Gastrocnemius medialis (tissue), 4 donors: ENCODE measurements at regions not wholly inside any gene's neighbourhood (a gene's known extent, or its start where the extent isn't known, plus 50 kb on each side); places are given as distances from the start of the nearest gene placed in this dataset.

Experiments
- ATAC-seq, 2 donors: fragments of 150-250 bp; one replicate each; pipeline ENCODE4 v1.9.1; 2016
- DNase-seq, 2 donors: peaks; one replicate each; pipeline ENCODE4 v3.0.0-alpha.2; 2019
- H3K27ac ChIP-seq, 4 donors: fragments of 200-600 bp; sonication (generic); 1 replicate in 1 of 4; 2 replicates in 3 of 4; pipeline ENCODE4 v1.5.1; 2016 to 2018; ENCODE audit warnings: mild to moderate bottlenecking in 2 of 4, moderate library complexity in 1 of 4
- H3K27me3 ChIP-seq, 3 donors: fragments of 200-600 bp; sonication (generic) in 2 of 3; 1 replicate in 1 of 3; 2 replicates in 2 of 3; pipeline versions ENCODE4 v1.5.1 to v1.6.0; 2016 to 2019; ENCODE audit warnings: mild to moderate bottlenecking in 1 of 3, moderate library complexity in 1 of 3
- H3K36me3 ChIP-seq, 2 donors: fragments of 200-600 bp; sonication (generic) in 1 of 2; one replicate each; pipeline ENCODE4 v1.5.1; 2017 to 2018
- H3K4me1 ChIP-seq, 2 donors: fragments of 200-600 bp; sonication (generic) in 1 of 2; one replicate each; pipeline ENCODE4 v1.5.1; 2016 to 2017; ENCODE audit warnings: mild to moderate bottlenecking in 2 of 2
- H3K4me3 ChIP-seq, 4 donors: fragments of 200-600 bp; sonication (generic) in 3 of 4; 1 replicate in 1 of 4; 2 replicates in 3 of 4; pipeline ENCODE4 v1.5.1; 2016 to 2019; ENCODE audit warnings: mild to moderate bottlenecking in 2 of 4
- H3K9me3 ChIP-seq, 3 donors: fragments of 200-600 bp; sonication (generic) in 2 of 3; 1 replicate in 1 of 3; 2 replicates in 2 of 3; pipeline ENCODE4 v1.5.1; 2016 to 2019
- POLR2A ChIP-seq, 2 donors: fragments of 450-650 bp; IDR thresholded peaks; one replicate each; pipeline ENCODE4 v1.6.1; 2017; ENCODE audit warnings: antibody characterized with exemption in 2 of 2, mild to moderate bottlenecking in 2 of 2, moderate library complexity in 2 of 2
- in situ Hi-C, 4 donors: fragments of 200-750 bp; cut with MboI; loops; one replicate each; pipeline versions ENCODE4 v1.15.0 to v1.8.0; 2017; ENCODE audit warnings: low sequenced_read_pairs in 4 of 4
- intact Hi-C: fragments of 100-400 bp; cut with DNase I; formaldehyde crosslinking; loops from one replicate; pipeline ENCODE4 v1.15.1; 2023; ENCODE audit warnings: low total_unique reads
- TF ChIP-seq, protein P1 (sequence below), 5 experiments: fragments of 450-650 bp in 3 of 5; fragments of 200-600 bp in 2 of 5; sonication (generic) in 2 of 5; IDR thresholded peaks in 4 of 5; conservative IDR thresholded peaks in 1 of 5; 1 replicate in 4 of 5; 2 replicates in 1 of 5; pipeline ENCODE4 v1.5.1; 2016 to 2019; ENCODE audit warnings: antibody characterized with exemption in 5 of 5, mild to moderate bottlenecking in 3 of 5, moderate library complexity in 3 of 5

DNA sequence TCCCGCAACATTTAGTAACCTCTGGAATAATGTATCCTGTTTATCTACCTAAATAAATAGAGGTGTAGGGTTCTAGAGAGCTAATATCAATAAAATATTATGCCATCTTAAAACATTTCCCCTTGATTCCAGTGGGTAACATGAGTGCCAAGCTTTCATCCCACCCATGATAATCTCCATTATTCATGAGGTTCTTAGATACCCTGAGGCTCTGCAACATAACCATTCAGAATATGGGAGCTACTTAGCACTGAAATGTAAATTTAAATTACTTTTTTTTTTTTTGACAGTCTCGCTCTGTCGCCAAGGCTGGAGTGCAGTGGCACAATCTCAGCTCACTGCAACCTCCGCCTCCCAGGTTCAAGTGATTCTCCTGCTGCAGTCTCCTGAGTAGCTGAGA is 832.7 kb downstream of the BRINP3 start:
- H3K9me3 ChIP-seq: no peaks in the 10 kb centered on the region
- H3K36me3 ChIP-seq: no peaks in the 10 kb centered on the region
- H3K4me1 ChIP-seq: no peaks in the 10 kb centered on the region
- H3K4me3 ChIP-seq: no peak overlapping the region
- ATAC-seq (no peak), DNase-seq (no peak)
- no peaks in the 10 kb centered on the region for H3K27me3 ChIP-seq
- H3K27ac ChIP-seq: no peak overlapping the region
- intact Hi-C loops (no loop called here), in situ Hi-C loops (no loop called here)
- TF ChIP-seq, protein P1, sequence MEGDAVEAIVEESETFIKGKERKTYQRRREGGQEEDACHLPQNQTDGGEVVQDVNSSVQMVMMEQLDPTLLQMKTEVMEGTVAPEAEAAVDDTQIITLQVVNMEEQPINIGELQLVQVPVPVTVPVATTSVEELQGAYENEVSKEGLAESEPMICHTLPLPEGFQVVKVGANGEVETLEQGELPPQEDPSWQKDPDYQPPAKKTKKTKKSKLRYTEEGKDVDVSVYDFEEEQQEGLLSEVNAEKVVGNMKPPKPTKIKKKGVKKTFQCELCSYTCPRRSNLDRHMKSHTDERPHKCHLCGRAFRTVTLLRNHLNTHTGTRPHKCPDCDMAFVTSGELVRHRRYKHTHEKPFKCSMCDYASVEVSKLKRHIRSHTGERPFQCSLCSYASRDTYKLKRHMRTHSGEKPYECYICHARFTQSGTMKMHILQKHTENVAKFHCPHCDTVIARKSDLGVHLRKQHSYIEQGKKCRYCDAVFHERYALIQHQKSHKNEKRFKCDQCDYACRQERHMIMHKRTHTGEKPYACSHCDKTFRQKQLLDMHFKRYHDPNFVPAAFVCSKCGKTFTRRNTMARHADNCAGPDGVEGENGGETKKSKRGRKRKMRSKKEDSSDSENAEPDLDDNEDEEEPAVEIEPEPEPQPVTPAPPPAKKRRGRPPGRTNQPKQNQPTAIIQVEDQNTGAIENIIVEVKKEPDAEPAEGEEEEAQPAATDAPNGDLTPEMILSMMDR (IDR thresholded peaks at IDR 0.05 in 4 of 5, conservative IDR thresholded peaks at IDR 0.05 in 1 of 5): no peak
- TF ChIP-seq POLR2A (IDR thresholded peaks at IDR 0.05): no peak

DNA sequence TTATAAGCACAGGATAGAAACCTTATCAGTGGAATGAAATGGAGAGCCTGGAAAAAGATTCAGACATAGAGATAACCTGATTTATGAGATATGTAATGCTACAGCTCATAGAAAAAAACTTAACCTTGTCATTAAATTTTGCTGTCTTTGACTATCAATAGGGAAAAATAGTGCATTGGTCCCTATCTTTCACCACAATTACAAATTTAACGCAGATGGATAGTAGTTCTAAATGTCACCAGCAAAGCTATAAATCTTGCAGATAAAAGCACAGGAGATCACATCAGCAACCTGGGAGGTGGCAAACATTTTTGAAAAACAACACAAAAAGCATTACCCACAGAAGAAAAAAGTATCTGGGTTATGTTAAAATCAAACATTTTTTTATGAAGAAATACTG is 831.6 kb downstream of the BRINP3 start:
- no peaks in the 10 kb centered on the region for H3K36me3 ChIP-seq
- H3K27ac ChIP-seq: no peak overlapping the region
- no peaks in the 10 kb centered on the region for H3K27me3 ChIP-seq
- ATAC-seq (no peak), DNase-seq (no peak)
- no peak overlapping the region for H3K4me3 ChIP-seq
- intact Hi-C loops: no loop called here
- no peak for TF ChIP-seq POLR2A (IDR thresholded peaks at IDR 0.05)
- TF ChIP-seq, protein P1 (IDR thresholded peaks at IDR 0.05 in 4 of 5, conservative IDR thresholded peaks at IDR 0.05 in 1 of 5): no peak
- in situ Hi-C loops: no loop called here
- no peaks in the 10 kb centered on the region for H3K9me3 ChIP-seq
- H3K4me1 ChIP-seq: no peaks in the 10 kb centered on the region

DNA sequence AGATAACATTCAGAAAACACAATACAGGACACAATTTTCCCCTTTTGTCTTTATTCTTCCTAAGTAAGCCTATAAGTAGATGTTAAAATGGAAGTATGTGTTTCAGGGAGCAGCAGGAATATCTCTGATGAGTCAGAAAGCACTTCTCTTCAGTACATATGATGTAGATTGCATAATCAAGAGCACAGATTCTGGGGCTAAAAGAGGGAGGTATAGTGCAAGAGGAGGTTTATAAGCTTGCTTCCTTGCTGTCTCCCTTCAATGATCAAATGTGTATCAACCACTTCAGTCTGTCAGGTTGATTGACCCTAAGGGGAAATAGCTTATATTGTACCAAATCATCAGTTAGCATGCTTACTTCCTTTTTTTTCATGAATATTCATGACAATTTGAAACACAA is 822.8 kb downstream of the BRINP3 start:
- Histone ChIP-seq H3K4me1 (no peaks in the 10 kb centered on the region), H3K27me3 (no peaks in the 10 kb centered on the region), H3K27ac (no peak overlapping the region), H3K36me3 (no peaks in the 10 kb centered on the region), H3K4me3 (no peak overlapping the region), H3K9me3 (no peaks in the 10 kb centered on the region)
- TF ChIP-seq, protein P1 (IDR thresholded peaks at IDR 0.05 in 4 of 5, conservative IDR thresholded peaks at IDR 0.05 in 1 of 5): no peak
- TF ChIP-seq POLR2A (IDR thresholded peaks at IDR 0.05): no peak
- DNase-seq (no peak), ATAC-seq (no peak)
- intact Hi-C loops (no loop called here), in situ Hi-C loops (no loop called here)

DNA sequence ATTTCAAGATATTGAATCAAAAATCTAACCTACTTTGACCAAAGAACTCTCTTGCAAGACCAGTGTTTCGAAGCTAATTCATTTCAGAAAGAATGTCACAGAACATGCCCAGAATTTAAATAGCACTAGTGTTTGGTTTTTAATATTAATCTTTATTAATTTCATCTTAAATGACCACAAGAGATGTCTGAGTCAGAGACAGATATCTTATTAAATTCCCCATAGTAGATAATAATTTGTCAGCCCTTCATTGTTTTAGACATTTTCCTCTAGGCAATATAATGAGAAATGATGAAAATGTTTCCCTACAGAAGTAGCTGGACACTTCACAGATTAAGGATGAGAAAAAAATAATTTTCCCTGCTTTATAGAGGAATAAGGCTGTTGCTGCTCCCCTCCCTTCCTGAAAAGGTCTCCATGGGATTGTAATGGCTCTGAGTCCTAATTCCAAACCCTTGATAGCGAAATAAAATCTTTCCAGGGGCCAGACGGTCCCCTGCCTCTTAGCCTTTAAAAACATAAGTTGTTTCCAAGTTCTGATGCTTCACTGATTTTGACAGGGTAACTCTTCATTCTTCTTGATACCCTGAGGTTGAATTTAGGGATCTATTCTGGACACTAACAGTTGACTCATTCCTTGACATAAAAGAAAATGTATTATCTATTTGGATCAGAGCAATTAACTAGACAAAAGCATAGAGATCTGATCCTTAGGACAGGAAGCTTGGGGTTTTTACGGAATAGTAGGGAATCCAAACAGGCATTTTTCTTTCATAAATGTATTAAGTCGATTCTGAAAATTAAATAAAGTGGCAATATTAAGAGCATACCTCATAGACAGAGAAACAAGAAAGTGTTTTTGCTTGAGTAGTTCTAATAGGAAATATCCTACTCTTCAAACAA is 820.8 kb downstream of the BRINP3 start:
- H3K27ac ChIP-seq: no peak overlapping the region
- no peak overlapping the region for H3K4me3 ChIP-seq
- intact Hi-C loops (no loop called here), in situ Hi-C loops (no loop called here)
- no peaks in the 10 kb centered on the region for H3K9me3 ChIP-seq
- TF ChIP-seq, protein P1 (IDR thresholded peaks at IDR 0.05 in 4 of 5, conservative IDR thresholded peaks at IDR 0.05 in 1 of 5): no peak
- TF ChIP-seq POLR2A (IDR thresholded peaks at IDR 0.05): no peak
- H3K27me3 ChIP-seq: no peaks in the 10 kb centered on the region
- H3K4me1 ChIP-seq: no peaks in the 10 kb centered on the region
- ATAC-seq: no peak
- H3K36me3 ChIP-seq: no peaks in the 10 kb centered on the region
- no peak for DNase-seq
